Hepatocyte (in vitro differentiated cells): ENCODE measurements at regions not wholly inside any gene's neighbourhood (a gene's known extent, or its start where the extent isn't known, plus 50 kb on each side); places are given as distances from the start of the nearest gene placed in this dataset.

Experiments
- CTCF ChIP-seq: fragments of 200-600 bp; sonication (generic); IDR thresholded peaks from 2 replicates; pipeline ENCODE4 v1.5.1; 2016; ENCODE audit warnings: antibody characterized with exemption, mild to moderate bottlenecking; ENCODE audit not compliant: poor library complexity
- EZH2phosphoT487 ChIP-seq: fragments of 200-600 bp; sonication (generic); IDR thresholded peaks from one replicate; pipeline ENCODE4 v1.6.1; 2018; ENCODE audit warnings: antibody characterized with exemption, mild to moderate bottlenecking, low read depth, moderate library complexity; ENCODE audit not compliant: unreplicated experiment, severe bottlenecking

GRCh38 chr10:28937959-28938358, 260.6 kb downstream of the BAMBI start:
- TF ChIP-seq CTCF (no peak), EZH2phosphoT487 (no peak)
